HCT116 (cell line): ENCODE measurements at regions not wholly inside any gene's neighbourhood (a gene's known extent, or its start where the extent isn't known, plus 50 kb on each side); places are given as distances from the start of the nearest gene placed in this dataset.

Experiments
- ATAC-seq: fragments of 200-7000 bp; cut with Tn5 transposase; 2 replicates; pipeline ENCODE4 v1.9.1; 2020; ENCODE audit warnings: mild to moderate bottlenecking, moderate library complexity
- BruUV-seq: library from RNA; stranded (reverse); fragments of 400-500 nt; replicated peaks from 2 replicates; lab custom pipeline; 2021; lab: Mats Ljungman, UMichigan
- CTCF ChIA-PET: fragments of 300-600 bp; sonication (Branson Sonifier 250); formaldehyde crosslinking; loops from one replicate; lab custom pipeline; 2021; ENCODE audit warnings: antibody characterized with exemption; lab: Charles Lee
- POLR2A ChIA-PET: fragments of 300-600, 350-600 bp; sonication (Branson Sonifier 250); formaldehyde crosslinking; loops from one replicate; lab custom pipeline; 2021; ENCODE audit warnings: antibody characterized with exemption; lab: Charles Lee
- RAD21 ChIA-PET, 2 experiments: fragments of 300-600 bp; sonication (Branson Sonifier 250); formaldehyde crosslinking; loops; one replicate each; lab custom pipeline; 2023; ENCODE audit warnings: low total read pairs in 2 of 2; ENCODE audit not compliant: uncharacterized antibody in 2 of 2, unreplicated experiment in 2 of 2, low non-redundant PET in 1 of 2; lab: Charles Lee
- DNase-seq: peaks from one replicate; pipeline ENCODE4 v3.0.0-alpha.2; 2010; ENCODE audit warnings: low read depth, low spot score
- H2AFZ ChIP-seq: fragments of 200-600 bp; shearing (Covaris generic), sonication (generic); 2 replicates; pipeline ENCODE4 v1.6.1; 2017; ENCODE audit warnings: low read depth, mixed run types, mixed read lengths, antibody characterized with exemption, low read length; ENCODE audit not compliant: poor library complexity, severe bottlenecking
- H3K27ac ChIP-seq: 2 replicates; pipeline ENCODE4 v1.5.1; 2012; ENCODE audit warnings: low read depth, low read length
- H3K27me3 ChIP-seq: fragments of 200-600 bp; sonication (generic); 2 replicates; pipeline ENCODE4 v1.6.1; 2016; ENCODE audit warnings: mixed run types, low read length, mixed read lengths; ENCODE audit not compliant: insufficient read depth
- H3K36me3 ChIP-seq, 2 experiments: fragments of 200-500 bp in 1 of 2; fragments of 200-600 bp in 1 of 2; sonication (Bioruptor generic) in 1 of 2; sonication (generic) in 1 of 2; 2 replicates each; pipeline versions ENCODE4 v1.5.1 to v1.6.1; 2014 to 2016; ENCODE audit warnings: low read length in 2 of 2, inconsistent platforms in 1 of 2, mixed read lengths in 1 of 2, mixed run types in 1 of 2; ENCODE audit not compliant: insufficient read depth in 2 of 2, control insufficient read depth in 1 of 2
- H3K4me1 ChIP-seq, 2 experiments: fragments of 200-600 bp in 1 of 2; sonication (generic) in 1 of 2; 2 replicates each; pipeline versions ENCODE4 v1.5.1 to v1.6.1; 2012 to 2017; ENCODE audit warnings: low read length in 2 of 2, inconsistent platforms in 1 of 2, mild to moderate bottlenecking in 1 of 2, mixed read lengths in 1 of 2, mixed run types in 1 of 2, moderate library complexity in 1 of 2; ENCODE audit not compliant: insufficient read depth in 2 of 2, control insufficient read depth in 1 of 2
- H3K4me2 ChIP-seq: fragments of 200-600 bp; sonication (generic); 2 replicates; pipeline ENCODE4 v1.6.1; 2017; ENCODE audit warnings: mixed run types, low read length, mixed read lengths
- H3K4me3 ChIP-seq, 2 experiments: fragments of 200-600 bp in 1 of 2; sonication (generic) in 1 of 2; replicated peaks in 1 of 2; 2 replicates each; pipeline ENCODE4 v1.5.1; 2011 to 2016; ENCODE audit warnings: low read length in 2 of 2, control low read depth in 1 of 2, low read depth in 1 of 2, mild to moderate bottlenecking in 1 of 2, mixed read lengths in 1 of 2, mixed run types in 1 of 2
- H3K79me2 ChIP-seq: fragments of 200-600 bp; sonication (generic); 2 replicates; pipeline ENCODE4 v1.6.1; 2017; ENCODE audit warnings: mild to moderate bottlenecking, mixed run types, low read length, moderate library complexity, mixed read lengths; ENCODE audit not compliant: insufficient read depth
- H3K9ac ChIP-seq: fragments of 200-600 bp; sonication (generic); 2 replicates; pipeline ENCODE4 v1.6.1; 2016; ENCODE audit warnings: low read length, mixed read lengths
- H3K9me2 ChIP-seq: fragments of 200-600 bp; sonication (generic), shearing (Covaris generic); 2 replicates; pipeline ENCODE4 v1.6.1; 2017; ENCODE audit warnings: mixed run types, mild to moderate bottlenecking, moderate library complexity; ENCODE audit not compliant: insufficient read depth
- H3K9me3 ChIP-seq, 2 experiments: fragments of 200-500 bp in 1 of 2; fragments of 200-600 bp in 1 of 2; sonication (Bioruptor generic) in 1 of 2; sonication (generic) in 1 of 2; 2 replicates each; pipeline ENCODE4 v1.6.1; 2014 to 2017; ENCODE audit warnings: low read length in 2 of 2, mixed read lengths in 2 of 2, inconsistent platforms in 1 of 2, low read depth in 1 of 2, mild to moderate bottlenecking in 1 of 2, mixed run types in 1 of 2, moderate library complexity in 1 of 2; ENCODE audit not compliant: control insufficient read depth in 1 of 2, insufficient read depth in 1 of 2
- H4K20me1 ChIP-seq: fragments of 200-600 bp; sonication (generic), shearing (Covaris generic); 2 replicates; pipeline ENCODE4 v1.6.1; 2017; ENCODE audit warnings: mixed run types, mild to moderate bottlenecking, moderate library complexity; ENCODE audit not compliant: insufficient read depth
- CEBPB ChIP-seq: IDR thresholded peaks from 2 replicates; pipeline ENCODE4 v1.6.1; 2012; ENCODE audit warnings: low read depth
- EGR1 ChIP-seq: IDR thresholded peaks from 2 replicates; pipeline ENCODE4 v1.6.1; 2012; ENCODE audit warnings: low read depth
- ELF1 ChIP-seq: IDR thresholded peaks from 2 replicates; pipeline ENCODE4 v1.6.1; 2012; ENCODE audit warnings: low read depth, borderline replicate concordance
- EZH2 ChIP-seq: fragments of 200-600 bp; sonication (generic); IDR thresholded peaks from 2 replicates; pipeline ENCODE4 v1.6.1; 2017; ENCODE audit warnings: antibody characterized with exemption, mixed run types
- EZH2phosphoT487 ChIP-seq: fragments of 200-600 bp; IDR thresholded peaks from 2 replicates; pipeline ENCODE4 v1.6.1; 2018; ENCODE audit warnings: antibody characterized with exemption, borderline replicate concordance
- FOSL1 ChIP-seq: IDR thresholded peaks from 2 replicates; pipeline ENCODE4 v1.6.1; 2012; ENCODE audit warnings: low read depth
- JUND ChIP-seq: IDR thresholded peaks from 2 replicates; pipeline ENCODE4 v1.6.1; 2012
- POLR2AphosphoS5 ChIP-seq: IDR thresholded peaks from 2 replicates; pipeline ENCODE4 v1.6.1; 2011; ENCODE audit warnings: mild to moderate bottlenecking, low read depth, low read length, moderate library complexity
- RAD21 ChIP-seq: IDR thresholded peaks from 2 replicates; pipeline ENCODE4 v1.6.1; 2012; ENCODE audit warnings: low read depth, mild to moderate bottlenecking
- SP1 ChIP-seq: IDR thresholded peaks from 2 replicates; pipeline ENCODE4 v1.6.1; 2012; ENCODE audit warnings: low read depth
- TCF7L2 ChIP-seq: IDR thresholded peaks from 2 replicates; pipeline ENCODE4 v1.7.0; 2011; ENCODE audit warnings: borderline replicate concordance, inconsistent platforms; ENCODE audit not compliant: insufficient read depth, insufficient read length; ENCODE audit errors: extremely low read depth
- YY1 ChIP-seq: IDR thresholded peaks from 2 replicates; pipeline ENCODE4 v1.6.1; 2011; ENCODE audit warnings: low read length, low read depth, moderate library complexity, mild to moderate bottlenecking; ENCODE audit not compliant: insufficient replicate concordance; ENCODE audit errors: extremely low read depth
- ZBTB33 ChIP-seq: IDR thresholded peaks from 2 replicates; pipeline ENCODE4 v1.6.1; 2011; ENCODE audit warnings: mild to moderate bottlenecking, low read length, moderate library complexity; ENCODE audit not compliant: insufficient replicate concordance; ENCODE audit errors: extremely low read depth
- intact Hi-C: fragments of 100-400 bp; cut with micrococcal nuclease; formaldehyde crosslinking; loops from 2 replicates; pipeline ENCODE4 v1.10.0; 2022
- TF ChIP-seq, protein P1 (sequence below): IDR thresholded peaks from 2 replicates; pipeline ENCODE4 v1.6.1; 2012

DNA sequence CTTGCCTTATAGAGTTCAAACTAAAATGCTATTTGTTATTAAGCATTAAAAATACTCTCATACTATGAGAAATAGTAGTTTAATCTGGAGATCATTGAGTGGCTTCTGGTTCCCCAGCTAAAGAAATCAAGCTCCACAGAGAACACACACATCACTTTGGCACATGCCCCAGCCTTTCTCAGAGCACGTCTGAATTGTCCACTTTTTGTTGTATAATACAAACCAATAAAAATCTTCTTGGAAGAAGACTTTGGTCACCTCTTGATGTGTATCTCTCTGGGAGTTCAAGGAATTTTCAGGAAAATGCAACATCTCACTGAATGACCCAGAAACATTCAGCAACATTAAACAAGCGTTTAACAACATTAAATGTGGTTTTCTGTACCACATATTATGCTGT lies 413.9 kb downstream of the GALC start:
- no peak overlapping the region for H2AFZ ChIP-seq
- no peak overlapping the region for H3K4me3 ChIP-seq
- peaks cover 0 to 6% of the 10 kb centered on the region in 2 experiments; a peak in 2 of 4 replicates for H3K9me3 ChIP-seq
- no peaks in the 10 kb centered on the region for H3K27me3 ChIP-seq
- H3K79me2 ChIP-seq = no peaks in the 10 kb centered on the region
- H3K4me2 ChIP-seq = no peak overlapping the region
- H3K36me3 ChIP-seq = no peaks in the 10 kb centered on the region
- POLR2A ChIA-PET = no interaction called here
- no peak overlapping the region for H3K27ac ChIP-seq
- no peak for ATAC-seq
- CTCF ChIA-PET = no interaction called here
- H4K20me1 ChIP-seq = no peaks in the 10 kb centered on the region
- BruUV-seq = no TSS peak
- DNase-seq = no peak
- RAD21 ChIA-PET = no interaction called here
- TF ChIP-seq RAD21 = no peak
- no peak for TF ChIP-seq EZH2phosphoT487
- no peak for TF ChIP-seq FOSL1
- TF ChIP-seq ZBTB33 = no peak
- no peak for TF ChIP-seq ELF1
- no peak for TF ChIP-seq EGR1
- TF ChIP-seq, protein P1, sequence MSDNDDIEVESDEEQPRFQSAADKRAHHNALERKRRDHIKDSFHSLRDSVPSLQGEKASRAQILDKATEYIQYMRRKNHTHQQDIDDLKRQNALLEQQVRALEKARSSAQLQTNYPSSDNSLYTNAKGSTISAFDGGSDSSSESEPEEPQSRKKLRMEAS = no peak
- no peak for TF ChIP-seq EZH2
- TF ChIP-seq YY1 = no peak
- TF ChIP-seq POLR2AphosphoS5 = no peak
- TF ChIP-seq TCF7L2 = no peak
- no peak for TF ChIP-seq SP1
- no peak for TF ChIP-seq JUND
- no peak for TF ChIP-seq CEBPB
- TF ChIP-seq, all 23 proteins: peak for 0
- Histone ChIP-seq H3K4me1 (no peaks in the 10 kb centered on the region), H3K9ac (no peak overlapping the region), H3K9me2 (no peaks in the 10 kb centered on the region)
- intact Hi-C loops = no loop called here
